Sigmoid colon (tissue), 6 donors: ENCODE measurements at regions not wholly inside any gene's neighbourhood (a gene's known extent, or its start where the extent isn't known, plus 50 kb on each side); places are given as distances from the start of the nearest gene placed in this dataset.

Experiments used
- DNase-seq: peaks from one replicate; pipeline ENCODE4 v3.0.0-alpha.2; 2019
- H3K27ac ChIP-seq, 4 donors: fragments of 200-600 bp; sonication (generic); one replicate each; pipeline ENCODE4 v1.5.1; 2016 to 2019; ENCODE audit warnings: mild to moderate bottlenecking in 1 of 4
- H3K27me3 ChIP-seq, 3 donors: fragments of 200-600 bp; sonication (generic); one replicate each; pipeline ENCODE4 v1.5.1; 2019; ENCODE audit warnings: mild to moderate bottlenecking in 1 of 3
- H3K36me3 ChIP-seq, 4 donors: fragments of 200-600 bp; sonication (generic); one replicate each; pipeline ENCODE4 v1.5.1; 2016 to 2019
- H3K4me1 ChIP-seq, 4 donors: fragments of 200-600 bp; sonication (generic); one replicate each; pipeline ENCODE4 v1.5.1; 2017 to 2019
- H3K4me3 ChIP-seq, 4 donors: fragments of 200-600 bp; sonication (generic); one replicate each; pipeline ENCODE4 v1.5.1; 2017 to 2019; ENCODE audit warnings: mild to moderate bottlenecking in 2 of 4, moderate library complexity in 1 of 4
- H3K9me3 ChIP-seq, 4 donors: fragments of 200-600 bp in 3 of 4; sonication (generic) in 3 of 4; one replicate each; pipeline versions ENCODE4 v1.5.1 to v1.6.1; 2013 to 2019
- EP300 ChIP-seq, 4 donors: sonication (generic); formaldehyde crosslinking; IDR thresholded peaks; one replicate each; pipeline ENCODE4 v1.6.1; 2017; ENCODE audit warnings: antibody characterized with exemption in 4 of 4
- POLR2A ChIP-seq, 2 donors: fragments of 450-650 bp; IDR thresholded peaks; one replicate each; pipeline ENCODE4 v1.6.1; 2016; ENCODE audit warnings: antibody characterized with exemption in 2 of 2, mild to moderate bottlenecking in 2 of 2, moderate library complexity in 2 of 2
- POLR2AphosphoS5 ChIP-seq, 4 donors: sonication (generic); formaldehyde crosslinking; IDR thresholded peaks; one replicate each; pipeline ENCODE4 v1.6.1; 2017; ENCODE audit warnings: antibody characterized with exemption in 4 of 4
- WGBS, 2 donors: extraction: QIAGEN DNeasy Blood & Tissue Kit; methylation state at CpG; one replicate each; pipeline ENCODE4 v1.1.7; 2013; 5-methylcytosine and 5-hydroxymethylcytosine counted together
- intact Hi-C: fragments of 100-400 bp; cut with DNase I; formaldehyde crosslinking; loops from one replicate; pipeline ENCODE4 v1.15.1; 2023
- TF ChIP-seq, protein P1 (sequence below), 4 experiments: fragments of 450-650 bp in 3 of 4; fragments of 200-600 bp in 1 of 4; IDR thresholded peaks; one replicate each; pipeline ENCODE4 v1.5.1; 2016 to 2019; ENCODE audit warnings: antibody characterized with exemption in 4 of 4, mild to moderate bottlenecking in 3 of 4, moderate library complexity in 2 of 4
- donor health status: healthy with polysubstance abuse.
- donor health status: healthy.

DNA sequence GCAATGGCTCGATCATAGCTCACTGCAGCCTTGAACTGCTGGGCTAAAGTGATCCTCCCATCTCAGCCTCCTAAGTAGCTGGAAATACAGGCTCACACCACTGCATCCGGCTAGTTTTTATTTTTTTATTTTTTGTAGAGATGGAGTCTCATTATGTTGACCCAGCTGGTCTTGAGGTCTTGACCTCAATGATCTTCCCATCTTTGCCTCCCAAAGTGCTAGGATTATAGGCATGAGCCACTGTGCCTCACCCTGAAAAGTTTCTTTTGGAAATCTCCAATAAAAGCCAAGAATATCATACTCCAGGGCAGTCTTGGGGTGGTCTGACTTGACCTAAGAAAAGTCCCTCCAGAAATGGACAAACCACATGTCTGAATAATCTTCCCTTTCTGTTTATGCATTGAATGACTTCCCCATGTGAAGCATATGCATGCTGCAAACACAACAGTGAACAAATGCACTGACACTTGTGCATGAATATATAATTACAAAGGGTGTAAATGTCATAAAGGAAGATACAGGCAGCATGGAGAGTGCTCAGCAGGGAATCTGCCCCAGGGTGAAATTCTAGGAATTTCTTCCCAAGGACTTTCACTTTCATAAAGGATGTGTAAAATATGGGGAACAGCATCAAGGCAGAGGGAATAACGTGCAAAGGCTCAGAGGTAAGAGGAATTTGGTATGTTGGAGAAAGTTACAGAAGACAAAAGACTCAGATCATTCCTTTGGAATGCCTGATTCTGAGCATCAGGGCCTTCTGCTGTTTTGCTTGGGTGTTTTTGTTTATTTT is 142.4 kb upstream of the LYZL1 start:
- no peak overlapping the region for H3K27ac ChIP-seq
- intact Hi-C loops: no loop called here
- H3K4me1 ChIP-seq: no peaks in the 10 kb centered on the region
- 80% methylated on average over 3 of the region's 3 CpGs for WGBS, 2 donors
- H3K9me3 ChIP-seq: no peaks in the 10 kb centered on the region
- no peaks in the 10 kb centered on the region for H3K27me3 ChIP-seq
- H3K36me3 ChIP-seq: no peaks in the 10 kb centered on the region
- no peak overlapping the region for H3K4me3 ChIP-seq
- no peak for TF ChIP-seq POLR2A (IDR thresholded peaks at IDR 0.05)
- TF ChIP-seq, protein P1, sequence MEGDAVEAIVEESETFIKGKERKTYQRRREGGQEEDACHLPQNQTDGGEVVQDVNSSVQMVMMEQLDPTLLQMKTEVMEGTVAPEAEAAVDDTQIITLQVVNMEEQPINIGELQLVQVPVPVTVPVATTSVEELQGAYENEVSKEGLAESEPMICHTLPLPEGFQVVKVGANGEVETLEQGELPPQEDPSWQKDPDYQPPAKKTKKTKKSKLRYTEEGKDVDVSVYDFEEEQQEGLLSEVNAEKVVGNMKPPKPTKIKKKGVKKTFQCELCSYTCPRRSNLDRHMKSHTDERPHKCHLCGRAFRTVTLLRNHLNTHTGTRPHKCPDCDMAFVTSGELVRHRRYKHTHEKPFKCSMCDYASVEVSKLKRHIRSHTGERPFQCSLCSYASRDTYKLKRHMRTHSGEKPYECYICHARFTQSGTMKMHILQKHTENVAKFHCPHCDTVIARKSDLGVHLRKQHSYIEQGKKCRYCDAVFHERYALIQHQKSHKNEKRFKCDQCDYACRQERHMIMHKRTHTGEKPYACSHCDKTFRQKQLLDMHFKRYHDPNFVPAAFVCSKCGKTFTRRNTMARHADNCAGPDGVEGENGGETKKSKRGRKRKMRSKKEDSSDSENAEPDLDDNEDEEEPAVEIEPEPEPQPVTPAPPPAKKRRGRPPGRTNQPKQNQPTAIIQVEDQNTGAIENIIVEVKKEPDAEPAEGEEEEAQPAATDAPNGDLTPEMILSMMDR (IDR thresholded peaks at IDR 0.05): no peak
- no peak for TF ChIP-seq POLR2AphosphoS5 (IDR thresholded peaks at IDR 0.05)
- TF ChIP-seq EP300 (IDR thresholded peaks at IDR 0.05): no peak
- DNase-seq: no peak

DNA sequence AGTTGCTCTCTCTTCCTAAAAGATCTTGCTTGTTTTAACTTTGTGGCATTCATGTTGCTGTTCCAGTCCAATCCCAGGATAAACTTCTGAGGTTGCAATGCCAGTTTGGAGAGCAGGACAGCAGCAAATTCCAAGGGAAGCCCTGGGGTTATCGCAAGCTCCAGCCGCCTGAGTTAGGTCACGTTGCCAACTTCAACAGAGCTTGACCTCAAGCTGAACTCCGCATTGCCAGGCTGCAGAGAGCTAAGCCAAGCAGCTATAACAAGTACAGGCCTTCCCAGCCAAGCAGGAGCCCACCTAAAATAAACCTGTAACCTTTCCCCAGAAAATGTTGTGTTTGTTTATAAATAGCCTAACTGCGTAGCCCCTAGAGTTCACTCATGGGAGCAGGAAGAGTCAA is 138.9 kb upstream of the LYZL1 start:
- intact Hi-C loops: no loop called here
- no peak overlapping the region for H3K27ac ChIP-seq
- WGBS, 2 donors: 67 to 76% methylated on average over 5 of the region's 5 CpGs
- H3K4me1 ChIP-seq: no peaks in the 10 kb centered on the region
- H3K9me3 ChIP-seq: no peaks in the 10 kb centered on the region
- no peaks in the 10 kb centered on the region for H3K27me3 ChIP-seq
- no peak for DNase-seq
- TF ChIP-seq EP300 (IDR thresholded peaks at IDR 0.05) (no peak), POLR2AphosphoS5 (IDR thresholded peaks at IDR 0.05) (no peak), POLR2A (IDR thresholded peaks at IDR 0.05) (no peak)
- TF ChIP-seq, protein P1 (IDR thresholded peaks at IDR 0.05): no peak
- H3K36me3 ChIP-seq: no peaks in the 10 kb centered on the region
- H3K4me3 ChIP-seq: no peak overlapping the region

DNA sequence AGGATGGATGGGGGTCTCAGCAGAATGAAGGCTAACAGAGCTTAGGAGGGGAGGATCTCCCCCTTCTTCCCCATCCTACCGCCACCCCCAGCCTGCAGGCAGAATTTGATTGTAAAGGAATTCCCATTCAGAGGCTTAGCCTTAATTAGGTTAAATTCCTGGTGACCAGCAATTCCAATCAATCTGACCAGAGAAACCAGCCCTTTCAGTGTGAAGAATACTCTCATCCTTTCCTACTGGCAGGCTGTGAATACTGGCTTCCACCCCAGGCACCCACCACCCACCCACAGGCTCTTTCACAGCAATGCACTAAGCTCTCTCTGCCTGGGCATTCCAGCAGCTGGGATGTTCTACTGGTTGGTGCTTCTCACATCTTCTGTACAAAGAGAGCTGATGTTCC is 137.9 kb upstream of the LYZL1 start:
- intact Hi-C loops: no loop called here
- no peak for TF ChIP-seq EP300 (IDR thresholded peaks at IDR 0.05)
- TF ChIP-seq, protein P1 (IDR thresholded peaks at IDR 0.05): no peak
- no peak for TF ChIP-seq POLR2AphosphoS5 (IDR thresholded peaks at IDR 0.05)
- no peak for TF ChIP-seq POLR2A (IDR thresholded peaks at IDR 0.05)
- Histone ChIP-seq H3K4me1 (no peaks in the 10 kb centered on the region), H3K36me3 (no peaks in the 10 kb centered on the region), H3K27ac (no peak overlapping the region), H3K4me3 (no peak overlapping the region), H3K27me3 (no peaks in the 10 kb centered on the region), H3K9me3 (no peaks in the 10 kb centered on the region)
- DNase-seq: no peak
- WGBS, 2 donors: 79 to 84% methylated on average over 1 of the region's 1 CpG

DNA sequence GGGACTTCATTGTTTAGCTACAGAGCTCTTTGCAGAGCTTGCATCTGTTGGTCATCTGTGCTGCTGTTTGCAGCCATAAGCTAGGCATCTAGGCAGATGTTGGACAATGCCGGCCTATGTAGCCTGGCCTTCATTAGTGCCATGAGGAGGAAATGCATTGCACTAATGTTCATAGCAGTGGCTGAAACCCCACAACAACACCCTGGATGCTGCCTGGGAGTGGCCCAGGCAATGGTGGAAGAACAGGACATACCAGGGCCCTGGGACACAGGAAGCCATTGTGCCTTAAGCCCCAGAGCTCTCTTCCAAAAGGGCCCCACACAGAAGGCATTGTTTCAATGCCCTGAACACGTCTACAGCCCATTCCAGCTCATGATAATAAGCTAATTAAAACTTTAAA is 131.5 kb upstream of the LYZL1 start:
- Histone ChIP-seq H3K27me3 (no peaks in the 10 kb centered on the region), H3K4me1 (no peaks in the 10 kb centered on the region), H3K27ac (no peak overlapping the region), H3K9me3 (no peaks in the 10 kb centered on the region), H3K4me3 (no peak overlapping the region), H3K36me3 (no peaks in the 10 kb centered on the region)
- DNase-seq: no peak
- intact Hi-C loops: no loop called here
- 60 to 74% methylated on average over 2 of the region's 2 CpGs for WGBS, 2 donors
- TF ChIP-seq POLR2A (IDR thresholded peaks at IDR 0.05) (no peak), EP300 (IDR thresholded peaks at IDR 0.05) (no peak), POLR2AphosphoS5 (IDR thresholded peaks at IDR 0.05) (no peak)
- TF ChIP-seq, protein P1 (IDR thresholded peaks at IDR 0.05): no peak

DNA sequence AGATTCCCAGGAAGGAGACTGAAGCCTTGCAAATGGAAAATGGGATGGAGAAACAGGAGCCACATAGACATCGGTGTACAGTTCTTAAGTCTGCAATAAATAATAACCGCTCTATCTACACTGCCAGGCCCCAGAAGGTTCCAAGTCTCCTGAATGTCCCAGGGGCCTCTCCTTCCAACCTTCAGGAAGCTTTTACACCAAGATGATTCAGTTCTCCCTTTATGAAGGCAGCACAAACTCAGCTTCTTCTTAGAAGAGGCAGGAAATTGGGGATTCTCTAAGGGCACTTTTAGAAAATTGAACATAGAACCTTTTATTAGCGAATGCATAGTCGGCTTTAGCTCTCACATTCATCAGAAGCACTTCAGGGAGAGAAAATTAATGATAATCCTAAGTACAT is 130.8 kb upstream of the LYZL1 start:
- 92 to 93% methylated on average over 4 of the region's 4 CpGs for WGBS, 2 donors
- DNase-seq: no peak
- no peaks in the 10 kb centered on the region for H3K9me3 ChIP-seq
- H3K36me3 ChIP-seq: no peaks in the 10 kb centered on the region
- no peaks in the 10 kb centered on the region for H3K4me1 ChIP-seq
- intact Hi-C loops: no loop called here
- H3K4me3 ChIP-seq: no peak overlapping the region
- H3K27me3 ChIP-seq: no peaks in the 10 kb centered on the region
- TF ChIP-seq POLR2A (IDR thresholded peaks at IDR 0.05): no peak
- TF ChIP-seq POLR2AphosphoS5 (IDR thresholded peaks at IDR 0.05): no peak
- no peak for TF ChIP-seq EP300 (IDR thresholded peaks at IDR 0.05)
- TF ChIP-seq, protein P1 (IDR thresholded peaks at IDR 0.05): no peak
- H3K27ac ChIP-seq: no peak overlapping the region
